ENCODE measurements at regions not wholly inside any gene's neighbourhood (a gene's known extent, or its start where the extent isn't known, plus 50 kb on each side); places are given as distances from the start of the nearest gene placed in this dataset.

GRCh38 chr9:31605164-31605563 lies 779.3 kb upstream of the ACO1 start:
- H2BK12ac ChIP-seq (ENCODE audit: low read depth, low read length): no peak overlapping the region
- no peak overlapping the region for H3K9ac ChIP-seq (replicated peaks in 1 of 4; ENCODE audit: extremely low read depth in 1 of 4, low read depth in 3 of 4, low read length in 3 of 4)
- no peak overlapping the region for H3K4ac ChIP-seq (replicated peaks; ENCODE audit: insufficient read length, low read depth, low read length)
- no peak overlapping the region for H3K27ac ChIP-seq (ENCODE audit: low read depth, low read length)
- POLR2A ChIA-PET (ENCODE audit: partially characterized antibody): no interaction called here
- no peak overlapping the region for H3K4me3 ChIP-seq (ENCODE audit: extremely low read depth in 1 of 4, insufficient read depth in 2 of 4, low read depth in 3 of 4, low read length in 4 of 4)
- H3K9me3 ChIP-seq (ENCODE audit: insufficient read depth in 2 of 2, low read depth in 1 of 2, low read length in 1 of 2): no peaks in the 10 kb centered on the region
- no peak overlapping the region for H4K91ac ChIP-seq (replicated peaks; ENCODE audit: insufficient read length, low read length)
- no peaks in the 10 kb centered on the region for H3K27me3 ChIP-seq (replicated peaks in 1 of 4; ENCODE audit: control insufficient read depth in 3 of 4, extremely low read depth in 1 of 4, insufficient read depth in 3 of 4, low read length in 3 of 4)
- H3K23ac ChIP-seq (ENCODE audit: insufficient read length): no peak overlapping the region
- no peak overlapping the region for H2AK5ac ChIP-seq (ENCODE audit: low read depth, low read length)
- no peak overlapping the region for H2BK20ac ChIP-seq (ENCODE audit: low read length)
- no peaks in the 10 kb centered on the region for H3K23me2 ChIP-seq (ENCODE audit: low read depth, low read length)
- no peak overlapping the region for H2BK15ac ChIP-seq (ENCODE audit: low read length)
- no peak overlapping the region for H2BK120ac ChIP-seq (replicated peaks; ENCODE audit: low read depth, low read length)
- H3K4me1 ChIP-seq (replicated peaks in 1 of 4; ENCODE audit: control insufficient read depth in 3 of 4, insufficient read depth in 4 of 4, low read length in 3 of 4): no peaks in the 10 kb centered on the region
- H3K14ac ChIP-seq (ENCODE audit: insufficient read length): no peak overlapping the region
- no peaks in the 10 kb centered on the region for H4K20me1 ChIP-seq (replicated peaks in 1 of 2; ENCODE audit: control insufficient read depth in 1 of 2, insufficient read depth in 2 of 2, low read length in 2 of 2)
- CTCF ChIA-PET (ENCODE audit: partially characterized antibody): interaction anchor here (1.0 kb wide), 1 partner anchor 11 kb away, joined by 3 read pairs; no protein-coding TSS in a partner anchor
- no peak for DNase-seq (ENCODE audit: low read depth in 1 of 2, low spot score in 2 of 2)
- H3K79me2 ChIP-seq (ENCODE audit: control insufficient read depth in 1 of 2, insufficient read depth in 2 of 2, low read length in 2 of 2): no peaks in the 10 kb centered on the region
- no peak overlapping the region for H3K18ac ChIP-seq (ENCODE audit: extremely low read depth, low read length)
- no peak for FAIRE-seq
- WGBS, 2 experiments (ENCODE audit: extremely low coverage in 1 of 2, insufficient coverage in 1 of 2, insufficient read length in 1 of 2, insufficient replicate concordance in 2 of 2, low coverage in 1 of 2, low lambda C conversion rate in 2 of 2, missing lambda C conversion rate in 1 of 2): 92% methylated on average over 2 of the region's 2 CpGs; no CpG with 5 or more reads in 1 of the 2 experiments
- H2BK5ac ChIP-seq (ENCODE audit: low read depth, low read length): no peak overlapping the region
- no peak overlapping the region for H3K56ac ChIP-seq (replicated peaks; ENCODE audit: insufficient read length, low read depth, low read length)
- H4K5ac ChIP-seq (ENCODE audit: insufficient read length, low read depth, low read length): no peak overlapping the region
- no peak overlapping the region for H3K4me2 ChIP-seq (ENCODE audit: insufficient read depth in 1 of 2, low read depth in 2 of 2, low read length in 2 of 2)
- H3K36me3 ChIP-seq (ENCODE audit: control insufficient read depth in 2 of 4, insufficient read depth in 4 of 4, low read length in 3 of 4): no peaks in the 10 kb centered on the region
- no peaks in the 10 kb centered on the region for H3K79me1 ChIP-seq (ENCODE audit: low read depth, low read length)
- no peak overlapping the region for H4K8ac ChIP-seq (ENCODE audit: extremely low read depth, insufficient read depth, low read length)
- H2AFZ ChIP-seq (ENCODE audit: low read length): no peak overlapping the region
- TF ChIP-seq TAF7 (optimal IDR thresholded peaks at IDR 0.05; ENCODE audit: borderline replicate concordance, low read depth, low read length) (no peak), JUND (IDR thresholded peaks at IDR 0.05; ENCODE audit: low read length) (no peak), SIN3A (conservative IDR thresholded peaks at IDR 0.05 in 1 of 2, IDR thresholded peaks at IDR 0.05 in 1 of 2; ENCODE audit: low read depth in 1 of 2, low read length in 2 of 2) (no peak), GABPA (IDR thresholded peaks at IDR 0.05; ENCODE audit: borderline replicate concordance, insufficient read depth, low read length) (no peak), TCF12 (IDR thresholded peaks at IDR 0.05; ENCODE audit: low read depth, low read length) (no peak)
